ENCODE measurements at regions not wholly inside any gene's neighbourhood (a gene's known extent, or its start where the extent isn't known, plus 50 kb on each side); places are given as distances from the start of the nearest gene placed in this dataset.

DNA sequence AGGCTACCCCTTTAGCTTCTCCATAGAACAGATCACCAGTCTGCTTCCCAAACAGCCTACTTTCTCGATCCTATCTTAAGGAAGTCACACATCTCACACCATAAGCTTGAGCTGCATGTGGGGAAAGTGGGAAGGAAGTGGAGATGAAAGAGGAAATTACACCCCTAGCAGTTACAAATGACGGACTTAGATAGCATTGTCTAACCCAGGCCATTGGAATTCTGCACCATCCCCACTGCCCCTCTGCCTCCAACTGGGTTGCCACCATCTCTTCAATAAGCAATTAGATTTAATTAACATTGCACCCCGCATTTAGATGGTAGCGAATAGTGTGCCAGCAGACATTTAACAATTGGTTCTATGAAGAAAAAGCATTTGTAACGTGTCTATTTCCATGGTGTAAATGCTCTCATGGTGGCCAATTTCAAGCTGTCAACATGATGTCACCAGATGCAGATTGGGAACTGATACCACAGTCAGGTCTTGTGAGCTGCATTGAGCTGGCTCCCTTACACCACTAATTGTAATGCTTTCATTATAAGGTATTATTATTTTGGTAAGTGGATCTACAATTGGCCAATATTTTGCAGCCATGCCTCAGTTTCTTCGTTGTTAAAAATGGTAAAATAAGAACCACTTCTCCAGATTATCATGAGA lies 124.7 kb downstream of the CD24 start:
- Histone ChIP-seq H3K9ac (ENCODE audit: low read length) (no peak overlapping the region), H3K27ac (ENCODE audit: low read depth, low read length) (no peak overlapping the region), H3K27me3 (ENCODE audit: control insufficient read depth, insufficient read depth, low read length) (no peaks in the 10 kb centered on the region), H3K36me3 (ENCODE audit: control insufficient read depth, insufficient read depth, low read length) (no peaks in the 10 kb centered on the region), H3K4me1 (ENCODE audit: control insufficient read depth, insufficient read depth, low read length) (no peaks in the 10 kb centered on the region), H3K9me3 (ENCODE audit: control insufficient read depth, insufficient read depth, low read depth, low read length) (peaks cover 14% of the 10 kb centered on the region), H3K4me3 (ENCODE audit: low read depth, low read length) (no peak overlapping the region)

DNA sequence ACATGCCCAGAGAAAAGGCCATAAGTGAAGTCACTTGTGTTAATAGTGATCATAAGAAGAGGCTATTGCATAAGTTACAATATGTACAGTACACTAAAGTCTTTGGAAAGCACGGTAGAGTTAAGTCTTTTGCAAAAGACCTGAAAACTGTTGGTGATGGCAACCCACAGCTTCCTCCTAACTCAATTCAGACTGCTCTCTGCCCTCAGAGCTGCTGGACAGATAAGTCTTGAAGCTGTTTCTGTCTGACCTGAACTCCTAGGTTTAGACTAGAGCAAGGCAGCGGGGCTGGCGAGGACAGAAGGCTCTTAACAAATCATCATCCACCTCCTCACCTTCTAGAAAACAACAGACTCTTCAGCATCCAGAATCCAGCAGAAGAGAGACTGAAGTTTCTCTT lies 125.4 kb downstream of the CD24 start:
- H3K4me1 ChIP-seq (ENCODE audit: control insufficient read depth, insufficient read depth, low read length): no peaks in the 10 kb centered on the region
- H3K9ac ChIP-seq (ENCODE audit: low read length): no peak overlapping the region
- H3K27me3 ChIP-seq (ENCODE audit: control insufficient read depth, insufficient read depth, low read length): no peaks in the 10 kb centered on the region
- H3K4me3 ChIP-seq (ENCODE audit: low read depth, low read length): no peak overlapping the region
- peaks cover 14% of the 10 kb centered on the region for H3K9me3 ChIP-seq (ENCODE audit: control insufficient read depth, insufficient read depth, low read depth, low read length)
- no peaks in the 10 kb centered on the region for H3K36me3 ChIP-seq (ENCODE audit: control insufficient read depth, insufficient read depth, low read length)
- no peak overlapping the region for H3K27ac ChIP-seq (ENCODE audit: low read depth, low read length)

GRCh38 chr6:106847116-106847515 lies 127.4 kb downstream of the CD24 start:
- Histone ChIP-seq H3K4me1 (ENCODE audit: control insufficient read depth, insufficient read depth, low read length) (no peaks in the 10 kb centered on the region), H3K27me3 (ENCODE audit: control insufficient read depth, insufficient read depth, low read length) (no peaks in the 10 kb centered on the region), H3K9ac (ENCODE audit: low read length) (no peak overlapping the region), H3K9me3 (ENCODE audit: control insufficient read depth, insufficient read depth, low read depth, low read length) (peaks cover 8% of the 10 kb centered on the region), H3K4me3 (ENCODE audit: low read depth, low read length) (no peak overlapping the region), H3K36me3 (ENCODE audit: control insufficient read depth, insufficient read depth, low read length) (no peaks in the 10 kb centered on the region), H3K27ac (ENCODE audit: low read depth, low read length) (no peak overlapping the region)

DNA sequence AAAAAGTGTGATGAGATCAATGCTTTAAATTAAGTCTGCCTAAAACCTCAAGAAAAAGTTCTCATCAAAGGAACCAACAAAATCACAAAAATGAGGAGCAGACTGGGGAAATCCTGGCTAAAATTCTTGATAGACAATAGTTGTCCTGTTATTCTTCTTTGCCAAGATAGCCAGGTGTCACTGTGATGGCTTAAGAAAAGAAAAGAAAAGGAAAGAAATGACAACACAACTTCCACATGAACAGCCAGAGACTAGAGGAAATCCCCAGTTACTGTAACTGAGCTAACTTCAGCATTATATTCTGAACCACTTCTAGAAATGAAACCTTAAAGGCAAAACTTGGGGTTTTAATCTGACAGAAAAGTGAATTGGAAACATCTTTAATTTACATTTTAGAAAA lies 129.6 kb downstream of the CD24 start:
- Histone ChIP-seq H3K27ac (ENCODE audit: low read depth, low read length) (no peak overlapping the region), H3K27me3 (ENCODE audit: control insufficient read depth, insufficient read depth, low read length) (no peaks in the 10 kb centered on the region), H3K4me1 (ENCODE audit: control insufficient read depth, insufficient read depth, low read length) (no peaks in the 10 kb centered on the region), H3K9ac (ENCODE audit: low read length) (no peak overlapping the region), H3K9me3 (ENCODE audit: control insufficient read depth, insufficient read depth, low read depth, low read length) (no peaks in the 10 kb centered on the region), H3K4me3 (ENCODE audit: low read depth, low read length) (no peak overlapping the region), H3K36me3 (ENCODE audit: control insufficient read depth, insufficient read depth, low read length) (no peaks in the 10 kb centered on the region)

- Histone ChIP-seq H3K27me3 (ENCODE audit: control insufficient read depth, insufficient read depth, low read length) (no peaks in the 10 kb centered on the region), H3K9me3 (ENCODE audit: control insufficient read depth, insufficient read depth, low read depth, low read length) (0 out of 2 replicates have a peak, but pooled peaks cover 5% of the 10 kb centered on the region), H3K4me1 (ENCODE audit: control insufficient read depth, insufficient read depth, low read length) (no peaks in the 10 kb centered on the region), H3K9ac (ENCODE audit: low read length) (no peak overlapping the region), H3K27ac (ENCODE audit: low read depth, low read length) (no peak overlapping the region), H3K36me3 (ENCODE audit: control insufficient read depth, insufficient read depth, low read length) (no peaks in the 10 kb centered on the region), H3K4me3 (ENCODE audit: low read depth, low read length) (no peak overlapping the region)
These were observed 141.6 kb downstream of the CD24 start for GRCh38 chr6:106832766-106833510.

- no peak overlapping the region for H3K9ac ChIP-seq (ENCODE audit: low read length)
- no peaks in the 10 kb centered on the region for H3K27me3 ChIP-seq (ENCODE audit: control insufficient read depth, insufficient read depth, low read length)
- no peak overlapping the region for H3K4me3 ChIP-seq (ENCODE audit: low read depth, low read length)
- H3K9me3 ChIP-seq (ENCODE audit: control insufficient read depth, insufficient read depth, low read depth, low read length): 0 out of 2 replicates have a peak, but pooled peaks cover 5% of the 10 kb centered on the region
- no peaks in the 10 kb centered on the region for H3K4me1 ChIP-seq (ENCODE audit: control insufficient read depth, insufficient read depth, low read length)
- H3K27ac ChIP-seq (ENCODE audit: low read depth, low read length): no peak overlapping the region
- H3K36me3 ChIP-seq (ENCODE audit: control insufficient read depth, insufficient read depth, low read length): no peaks in the 10 kb centered on the region
These were observed 143.6 kb downstream of the CD24 start for GRCh38 chr6:106830930-106831329.

DNA sequence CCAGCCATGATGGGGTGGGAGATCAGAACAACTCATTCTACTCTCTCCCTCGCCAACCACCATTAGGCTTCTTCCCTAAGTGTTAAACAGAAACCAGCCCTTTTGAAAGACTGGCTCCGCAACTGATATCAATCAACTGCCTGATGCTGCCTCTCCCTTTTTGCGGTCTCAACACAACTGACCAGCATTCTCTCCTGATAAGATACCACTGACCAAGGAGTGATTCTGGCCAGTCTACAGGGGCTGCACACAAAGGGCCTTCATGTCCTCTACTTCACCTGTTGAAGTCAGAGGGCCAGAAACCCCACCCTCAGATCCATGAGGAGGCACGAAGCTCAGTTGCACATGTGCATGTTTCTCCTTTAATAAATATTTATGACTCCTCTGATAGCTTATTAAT lies 145.1 kb downstream of the CD24 start:
- Histone ChIP-seq H3K27me3 (ENCODE audit: control insufficient read depth, insufficient read depth, low read length) (no peaks in the 10 kb centered on the region), H3K9me3 (ENCODE audit: control insufficient read depth, insufficient read depth, low read depth, low read length) (peaks cover 5% of the 10 kb centered on the region; the same call in 1 of the 2 replicates), H3K27ac (ENCODE audit: low read depth, low read length) (no peak overlapping the region), H3K4me1 (ENCODE audit: control insufficient read depth, insufficient read depth, low read length) (no peaks in the 10 kb centered on the region), H3K9ac (ENCODE audit: low read length) (no peak overlapping the region), H3K4me3 (ENCODE audit: low read depth, low read length) (no peak overlapping the region), H3K36me3 (ENCODE audit: control insufficient read depth, insufficient read depth, low read length) (no peaks in the 10 kb centered on the region)

DNA sequence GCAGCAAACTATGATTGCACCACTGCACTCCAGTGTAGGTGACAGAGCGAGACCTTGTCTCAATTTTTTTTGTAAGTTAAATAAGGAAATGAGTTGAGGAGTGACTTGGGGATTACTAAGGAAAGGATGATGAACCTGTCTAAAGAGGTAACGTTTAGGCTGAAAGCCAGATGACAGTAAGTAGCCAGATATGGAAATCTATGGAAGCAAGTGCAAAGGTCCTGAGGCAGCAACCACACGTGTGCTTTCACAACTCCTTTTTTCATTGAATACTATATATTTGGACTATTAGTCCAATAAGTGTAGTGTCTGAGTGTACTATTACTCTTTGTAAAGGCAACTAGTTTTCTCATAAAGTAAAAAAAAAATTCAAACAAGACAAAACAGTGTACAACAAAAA lies 147.4 kb downstream of the CD24 start:
- H3K27ac ChIP-seq (ENCODE audit: low read depth, low read length): no peak overlapping the region
- no peak overlapping the region for H3K9ac ChIP-seq (ENCODE audit: low read length)
- H3K4me3 ChIP-seq (ENCODE audit: low read depth, low read length): no peak overlapping the region
- H3K9me3 ChIP-seq (ENCODE audit: control insufficient read depth, insufficient read depth, low read depth, low read length): peaks cover 5% of the 10 kb centered on the region; the same call in 1 of the 2 replicates
- H3K4me1 ChIP-seq (ENCODE audit: control insufficient read depth, insufficient read depth, low read length): peaks cover 4% of the 10 kb centered on the region; the same call in 1 of the 2 replicates
- H3K27me3 ChIP-seq (ENCODE audit: control insufficient read depth, insufficient read depth, low read length): no peaks in the 10 kb centered on the region
- no peaks in the 10 kb centered on the region for H3K36me3 ChIP-seq (ENCODE audit: control insufficient read depth, insufficient read depth, low read length)

- H3K27me3 ChIP-seq (ENCODE audit: control insufficient read depth, insufficient read depth, low read length): no peaks in the 10 kb centered on the region
- no peaks in the 10 kb centered on the region for H3K36me3 ChIP-seq (ENCODE audit: control insufficient read depth, insufficient read depth, low read length)
- H3K4me1 ChIP-seq (ENCODE audit: control insufficient read depth, insufficient read depth, low read length): peaks cover 14% of the 10 kb centered on the region
- H3K27ac ChIP-seq (ENCODE audit: low read depth, low read length): no peak overlapping the region
- H3K9me3 ChIP-seq (ENCODE audit: control insufficient read depth, insufficient read depth, low read depth, low read length): peaks cover 5% of the 10 kb centered on the region; the same call in 1 of the 2 replicates
- no peak overlapping the region for H3K9ac ChIP-seq (ENCODE audit: low read length)
- H3K4me3 ChIP-seq (ENCODE audit: low read depth, low read length): no peak overlapping the region
These were observed 149.4 kb downstream of the CD24 start for GRCh38 chr6:106825156-106825555.

GRCh38 chr6:106823732-106824351 lies 150.7 kb downstream of the CD24 start:
- Histone ChIP-seq H3K4me1 (ENCODE audit: control insufficient read depth, insufficient read depth, low read length) (peaks cover 14% of the 10 kb centered on the region), H3K4me3 (ENCODE audit: low read depth, low read length) (no peak overlapping the region), H3K36me3 (ENCODE audit: control insufficient read depth, insufficient read depth, low read length) (no peaks in the 10 kb centered on the region), H3K9me3 (ENCODE audit: control insufficient read depth, insufficient read depth, low read depth, low read length) (no peaks in the 10 kb centered on the region; the same call in 1 of the 2 replicates), H3K27me3 (ENCODE audit: control insufficient read depth, insufficient read depth, low read length) (no peaks in the 10 kb centered on the region), H3K9ac (ENCODE audit: low read length) (no peak overlapping the region), H3K27ac (ENCODE audit: low read depth, low read length) (0 out of 2 replicates have a peak overlapping the region, but pooled peaks have one; percentile 5)

GRCh38 chr6:106823058-106823457 lies 151.5 kb downstream of the CD24 start:
- no peaks in the 10 kb centered on the region; the same call in 1 of the 2 replicates for H3K9me3 ChIP-seq (ENCODE audit: control insufficient read depth, insufficient read depth, low read depth, low read length)
- no peak overlapping the region for H3K9ac ChIP-seq (ENCODE audit: low read length)
- peaks cover 14% of the 10 kb centered on the region for H3K4me1 ChIP-seq (ENCODE audit: control insufficient read depth, insufficient read depth, low read length)
- H3K4me3 ChIP-seq (ENCODE audit: low read depth, low read length): no peak overlapping the region
- no peaks in the 10 kb centered on the region for H3K36me3 ChIP-seq (ENCODE audit: control insufficient read depth, insufficient read depth, low read length)
- H3K27ac ChIP-seq (ENCODE audit: low read depth, low read length): no peak overlapping the region
- H3K27me3 ChIP-seq (ENCODE audit: control insufficient read depth, insufficient read depth, low read length): no peaks in the 10 kb centered on the region
